ENCODE measurements at regions not wholly inside any gene's neighbourhood (a gene's known extent, or its start where the extent isn't known, plus 50 kb on each side); places are given as distances from the start of the nearest gene placed in this dataset.

GRCh38 chr5:56512313-56512996 is 279.3 kb upstream of the ANKRD55 start:
- TF ChIP-seq CTCF (IDR thresholded peaks at IDR 0.05): no peak
- TF ChIP-seq EP300 (IDR thresholded peaks at IDR 0.05): no peak

Data from suprapubic skin (tissue), 3 donors.